GM21619 (cell line): ENCODE measurements at regions not wholly inside any gene's neighbourhood (a gene's known extent, or its start where the extent isn't known, plus 50 kb on each side); places are given as distances from the start of the nearest gene placed in this dataset.
A peak's percentile ranks its signal among the peaks of the same experiment; 100 is the strongest.
"Not testable (repeated sequence)": the region's sequence is repeated elsewhere in the genome, so short reads cannot be mapped to it uniquely, and the experiment has no call there.

Source experiments
- ATAC-seq: cut with Tn5 transposase; IDR thresholded peaks from one replicate; pipeline ENCODE4 v1.9.1; 2021; ENCODE audit not compliant: unreplicated experiment

GRCh38 chr5:174925586-174925985 is 201.2 kb downstream of the MSX2 start:
- ATAC-seq: no peak

- ATAC-seq: no peak
These were observed 198.6 kb downstream of the MSX2 start for GRCh38 chr5:174922955-174923354.

DNA sequence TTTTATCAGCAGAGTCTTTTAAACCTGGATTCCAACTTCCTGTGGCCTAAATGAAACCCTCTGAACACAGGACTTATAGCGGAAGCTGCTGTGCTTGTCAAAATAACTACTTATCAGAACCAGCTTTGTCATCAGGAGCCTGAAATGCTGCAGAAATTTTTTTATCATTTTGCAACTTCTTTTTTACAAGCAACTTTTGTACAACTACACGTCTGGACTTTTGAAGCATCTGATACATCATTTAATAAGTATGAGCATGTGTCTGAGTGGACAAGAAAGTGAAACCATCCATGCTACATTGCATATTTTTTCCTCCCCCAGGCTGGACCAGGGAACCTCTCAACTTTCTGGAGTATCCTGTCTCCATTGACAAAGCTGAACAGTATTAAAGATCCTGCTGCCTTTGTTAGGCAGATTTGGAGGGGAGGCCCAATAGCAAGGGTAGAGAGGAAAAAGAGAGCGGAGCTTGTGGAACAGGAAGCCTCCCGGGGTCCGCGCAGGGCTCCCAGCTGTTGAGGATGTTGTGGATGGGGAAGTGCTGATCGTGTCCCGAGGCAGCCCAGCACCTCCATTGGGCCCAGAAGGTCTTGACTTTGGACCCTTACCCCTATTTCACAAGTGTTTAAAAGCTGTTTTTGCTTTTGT is 196.6 kb downstream of the MSX2 start:
- no peak for ATAC-seq

- no peak for ATAC-seq
These were observed 195.0 kb downstream of the MSX2 start for GRCh38 chr5:174919351-174919750.

DNA sequence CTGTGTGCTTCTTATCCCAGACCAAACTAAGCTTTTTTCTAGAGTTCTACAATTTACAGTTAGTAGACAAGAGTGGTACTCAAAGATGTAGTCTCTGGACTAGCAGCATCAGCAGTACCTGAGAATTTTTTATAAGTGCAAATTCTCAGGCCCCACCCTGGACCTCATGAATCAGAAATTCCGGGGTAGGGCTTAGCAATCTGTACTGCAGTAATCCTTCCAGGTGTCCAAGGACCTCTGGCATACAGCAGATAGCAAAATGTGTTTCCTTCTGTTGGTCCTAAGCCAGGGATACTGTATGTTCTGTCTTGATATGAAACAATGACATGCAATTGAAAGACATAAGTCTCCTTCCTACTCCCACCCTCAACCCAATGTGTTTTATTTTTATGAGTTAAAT is 194.3 kb downstream of the MSX2 start:
- ATAC-seq: no peak

DNA sequence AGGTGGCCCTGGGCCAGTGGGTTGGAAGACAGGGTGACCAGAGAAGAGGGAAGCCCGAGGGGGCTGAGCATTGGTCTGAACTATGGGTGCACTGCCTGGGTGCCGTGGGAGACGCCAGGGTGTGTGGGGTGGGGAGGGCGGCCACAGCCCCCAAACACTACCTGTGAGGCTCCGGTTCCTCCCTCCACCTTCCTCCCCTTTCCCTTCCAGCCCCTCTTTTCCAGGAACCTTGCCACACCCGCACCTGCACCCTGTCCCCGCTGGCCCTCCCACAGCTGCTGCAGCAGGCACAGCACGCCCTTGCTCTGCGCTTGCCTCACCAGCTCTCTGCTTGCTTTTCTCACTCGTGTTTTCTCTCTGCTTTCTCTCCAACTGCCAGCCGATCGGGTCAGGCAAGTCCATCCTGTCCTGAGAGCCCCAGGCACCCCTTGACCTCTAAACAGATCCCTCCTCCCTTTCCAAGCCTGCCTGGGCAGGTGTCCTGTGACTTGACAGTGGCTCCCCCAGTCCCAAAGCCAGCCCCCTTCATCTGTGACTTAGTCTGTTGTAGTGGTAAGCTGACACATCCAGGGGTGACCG is 193.7 kb downstream of the MSX2 start:
- no peak for ATAC-seq

DNA sequence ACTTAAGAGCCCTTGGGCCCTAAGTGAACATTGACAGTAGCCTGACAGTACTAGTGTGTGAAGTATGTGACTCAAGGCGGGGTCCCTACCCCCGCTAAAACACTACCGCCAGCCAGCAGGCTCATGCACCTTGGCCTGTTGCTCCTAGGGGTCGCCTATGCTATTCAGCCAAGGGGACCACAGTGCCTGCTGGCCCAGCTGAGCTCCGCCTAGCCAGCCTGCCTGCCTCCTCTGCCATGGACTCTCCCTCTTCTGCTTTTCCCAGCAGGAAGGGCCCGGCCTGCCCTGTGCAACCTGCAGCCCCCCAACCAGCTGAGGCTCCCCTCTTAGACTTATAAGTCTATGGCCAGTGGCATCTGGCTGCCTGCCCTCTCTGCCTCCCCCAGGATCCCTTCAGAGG is 193.1 kb downstream of the MSX2 start:
- ATAC-seq: not testable (repeated sequence)

- not testable (repeated sequence) for ATAC-seq
These were observed 192.5 kb downstream of the MSX2 start for GRCh38 chr5:174916924-174917323.

DNA sequence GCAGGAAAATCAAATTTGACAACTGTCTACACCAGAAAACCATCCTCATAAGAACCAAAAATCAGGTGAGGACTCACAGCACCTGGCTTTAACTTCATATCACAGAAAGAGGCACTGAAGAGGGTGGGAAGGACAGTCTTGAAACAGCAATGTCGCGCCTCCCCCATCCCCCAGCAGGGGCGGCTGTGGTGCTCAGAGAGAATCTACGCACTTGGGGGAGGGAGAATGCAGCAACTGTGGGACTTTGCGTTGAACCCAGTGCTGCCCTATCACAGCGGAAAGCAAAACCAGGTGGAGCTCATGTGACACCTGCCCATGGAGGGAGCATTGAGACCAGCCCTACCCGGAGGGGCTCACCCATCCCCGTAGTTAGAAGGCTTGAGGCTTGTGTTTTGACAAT is 191.8 kb downstream of the MSX2 start:
- no peak for ATAC-seq

GRCh38 chr5:174911118-174911517 is 186.7 kb downstream of the MSX2 start:
- no peak for ATAC-seq

GRCh38 chr5:174910245-174910737 is 185.9 kb downstream of the MSX2 start:
- ATAC-seq: peak; percentile 98

DNA sequence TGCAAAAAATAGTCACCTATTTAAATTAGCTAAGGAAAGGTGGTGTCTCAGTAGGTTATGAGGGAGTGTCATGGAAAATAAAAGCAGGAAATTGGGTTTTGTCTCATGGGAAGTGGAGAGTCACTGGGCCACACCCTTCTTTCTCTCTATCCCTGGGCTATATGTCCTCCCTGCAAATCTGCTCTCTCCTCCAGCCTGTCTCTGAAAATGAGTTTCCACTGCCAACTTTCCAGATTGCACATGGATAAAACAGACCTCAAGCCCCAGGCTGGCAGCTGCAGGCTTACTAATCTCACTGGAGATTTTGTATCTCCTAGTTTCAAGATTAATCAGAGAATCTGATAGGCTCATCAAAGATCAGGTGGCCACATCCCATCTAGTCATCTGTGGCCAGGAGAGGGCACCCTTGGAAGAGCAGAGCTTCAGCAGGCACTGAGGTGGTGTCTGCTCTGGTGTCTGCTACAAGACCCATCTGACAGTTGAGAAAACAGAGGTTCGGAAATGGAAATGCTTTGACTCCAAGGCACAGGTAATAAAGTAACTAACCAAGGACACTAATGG is 178.9 kb downstream of the MSX2 start:
- no peak for ATAC-seq

- ATAC-seq: no peak
These were observed 177.0 kb downstream of the MSX2 start for GRCh38 chr5:174901336-174901735.

DNA sequence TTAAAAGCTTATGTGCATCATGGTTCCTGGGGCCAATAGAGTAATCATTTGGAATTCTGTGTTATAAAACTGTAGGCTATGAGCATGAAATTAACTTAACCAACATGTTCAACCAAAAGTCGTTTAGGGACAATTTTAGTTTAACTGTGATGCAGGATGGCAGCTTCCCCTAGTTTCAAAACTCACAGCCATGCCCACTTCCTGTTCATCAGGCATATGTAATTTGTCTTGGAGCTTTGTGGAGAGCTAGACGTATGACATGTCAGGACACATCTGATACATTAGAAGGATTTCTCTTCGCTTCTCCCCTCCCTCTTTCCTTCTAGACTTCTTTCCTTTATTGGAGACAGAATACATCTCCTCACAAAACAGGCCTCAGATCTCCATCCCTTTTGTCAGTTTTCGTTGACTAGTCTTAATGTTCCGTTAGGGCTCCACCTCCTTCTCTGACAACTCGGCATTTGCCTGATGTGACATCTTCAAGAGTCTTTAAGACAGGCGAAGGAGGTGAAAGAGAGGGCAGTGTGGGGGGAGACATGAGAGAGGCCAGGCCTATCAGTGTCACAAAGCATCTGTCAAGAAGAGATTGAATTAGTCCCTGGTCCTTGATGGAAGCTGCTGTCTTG is 176.0 kb downstream of the MSX2 start:
- ATAC-seq: no peak

- no peak for ATAC-seq
These were observed 173.0 kb downstream of the MSX2 start for GRCh38 chr5:174897281-174897950.

GRCh38 chr5:174895360-174895759 is 171.0 kb downstream of the MSX2 start:
- ATAC-seq: no peak

- no peak for ATAC-seq
These were observed 168.4 kb downstream of the MSX2 start for GRCh38 chr5:174892742-174893141.

DNA sequence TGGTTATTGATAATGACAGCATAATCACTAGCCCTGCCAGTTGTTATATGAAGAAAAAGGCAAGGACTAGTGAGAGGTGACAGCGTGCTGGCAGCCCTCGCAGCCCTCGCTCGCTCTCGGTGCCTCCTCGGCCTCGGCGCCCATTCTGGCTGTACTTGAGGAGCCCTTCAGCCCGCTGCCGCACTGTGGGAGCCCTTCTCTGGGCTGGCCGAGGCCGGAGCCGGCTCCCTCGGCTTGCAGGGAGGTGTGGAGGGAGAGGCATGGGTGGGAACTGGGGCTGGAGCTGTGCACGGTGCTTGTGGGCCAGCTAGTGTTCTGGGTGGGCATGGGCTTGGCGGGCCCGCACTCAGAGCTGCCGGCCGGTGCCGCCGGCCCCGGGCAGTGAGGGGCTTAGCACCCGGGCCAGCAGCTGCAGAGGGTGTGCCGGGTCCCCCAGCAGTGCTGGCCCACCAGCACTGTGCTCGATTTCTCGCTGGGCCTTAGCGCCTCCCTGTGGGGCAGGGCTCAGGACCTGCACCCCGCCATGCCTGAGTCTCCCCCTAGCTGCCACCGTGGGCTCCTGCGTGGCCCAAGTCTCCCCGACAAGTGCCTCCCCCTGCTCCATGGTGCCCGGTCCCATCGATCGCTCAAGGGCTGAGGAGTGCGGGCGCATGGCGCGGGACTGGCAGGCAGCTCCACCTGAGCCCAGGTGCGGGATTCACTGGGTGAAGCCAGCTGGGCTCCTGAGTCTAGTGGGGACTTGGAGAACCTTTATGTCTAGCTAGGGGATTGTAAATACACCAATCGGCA is 156.2 kb downstream of the MSX2 start:
- not testable (repeated sequence) for ATAC-seq

DNA sequence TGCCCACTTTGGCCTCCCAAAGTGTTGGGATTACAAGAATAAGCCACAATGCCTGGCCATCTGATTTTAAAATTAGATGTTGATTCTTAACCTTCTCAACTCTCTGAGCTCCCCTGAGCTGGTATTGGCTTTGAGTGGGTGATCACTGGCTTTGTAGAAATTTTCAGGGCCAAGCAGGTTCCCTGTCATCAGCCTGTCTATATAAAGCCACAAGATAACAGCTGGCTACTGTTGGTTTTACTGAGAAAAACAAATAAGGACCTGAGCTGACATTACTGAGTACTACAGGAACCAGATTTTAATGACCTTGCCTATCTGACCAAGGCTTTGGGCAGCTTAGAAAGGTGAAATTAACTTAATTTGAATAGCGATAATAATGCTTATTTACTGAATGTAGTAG is 153.6 kb downstream of the MSX2 start:
- no peak for ATAC-seq

DNA sequence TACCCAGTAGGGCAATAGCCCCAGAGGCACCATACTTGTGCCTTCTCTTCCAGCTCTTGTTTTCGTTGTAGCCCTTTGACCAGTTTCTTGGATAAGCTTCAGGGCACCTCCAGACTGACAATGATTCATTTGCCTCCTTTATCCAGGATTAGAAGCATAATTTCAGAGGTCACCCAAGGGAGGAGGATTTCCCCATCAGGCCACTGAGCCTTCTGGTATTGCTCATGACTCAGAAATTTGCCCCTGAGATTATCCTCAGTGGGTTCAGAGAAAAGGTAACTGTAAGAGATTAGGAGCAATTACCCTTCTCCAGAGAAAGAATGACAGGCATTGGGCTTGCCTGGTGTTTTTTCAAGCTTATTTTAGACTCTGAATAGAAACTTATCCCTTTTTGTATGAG is 147.9 kb downstream of the MSX2 start:
- no peak for ATAC-seq

DNA sequence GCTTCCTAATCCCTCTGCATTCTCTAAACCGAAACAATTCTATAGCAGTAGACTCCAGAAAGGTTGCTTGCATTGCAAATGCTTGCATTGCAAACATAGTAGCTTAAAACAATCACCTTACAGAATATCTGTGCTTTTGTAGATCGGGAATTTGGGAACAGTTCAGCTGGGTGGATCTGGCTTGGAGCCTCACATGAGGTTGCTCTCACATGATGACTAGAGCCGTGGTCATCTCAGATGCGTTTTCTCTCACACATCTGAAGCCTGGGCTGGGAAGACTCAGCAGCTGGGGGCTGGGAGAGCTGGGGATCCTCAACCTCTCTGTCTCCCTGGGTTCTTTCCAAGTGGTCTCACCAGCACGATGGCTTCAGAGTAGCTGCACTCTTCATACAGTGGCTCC is 127.8 kb downstream of the MSX2 start:
- ATAC-seq: no peak
